ENCODE measurements at regions not wholly inside any gene's neighbourhood (a gene's known extent, or its start where the extent isn't known, plus 50 kb on each side); places are given as distances from the start of the nearest gene placed in this dataset.

GRCh38 chr9:78856144-78856543 is 559.2 kb downstream of the PSAT1 start:
- DNase-seq (no peak), ATAC-seq (no peak)
- H3K9me3 ChIP-seq (ENCODE audit: control insufficient read depth, insufficient read depth, low read length) = no peaks in the 10 kb centered on the region
- no peaks in the 10 kb centered on the region for H3K36me3 Mint-ChIP-seq
- H3K9me3 Mint-ChIP-seq = peaks cover 0 to 2% of the 10 kb centered on the region in 2 donors
- no peak overlapping the region for H3K4me3 Mint-ChIP-seq
- WGBS (ENCODE audit: insufficient coverage) = 92% methylated on average over 2 of the region's 2 CpGs
- intact Hi-C loops (cut with micrococcal nuclease) = no loop called here
- no peaks in the 10 kb centered on the region for H3K4me1 Mint-ChIP-seq
- H3K27me3 ChIP-seq (ENCODE audit: control insufficient read depth, insufficient read depth, low read length) = no peaks in the 10 kb centered on the region
- H3K4me3 ChIP-seq (ENCODE audit: low read length) = no peak overlapping the region
- H3K27ac Mint-ChIP-seq = no peak overlapping the region
- no peak overlapping the region for H3K27ac ChIP-seq (ENCODE audit: low read length)
- H3K4me1 ChIP-seq (ENCODE audit: control insufficient read depth, insufficient read depth, low read length) = no peaks in the 10 kb centered on the region
- no peaks in the 10 kb centered on the region for H3K36me3 ChIP-seq (ENCODE audit: control insufficient read depth, insufficient read depth, low read length)
- no peaks in the 10 kb centered on the region for H3K27me3 Mint-ChIP-seq (ENCODE audit: low read depth in 2 of 2)
- no peak for TF ChIP-seq CTCF (IDR thresholded peaks at IDR 0.05)

GRCh38 chr9:78856781-78857180 is 559.9 kb downstream of the PSAT1 start:
- Histone ChIP-seq H3K4me1 (ENCODE audit: control insufficient read depth, insufficient read depth, low read length) (no peaks in the 10 kb centered on the region), H3K27ac (ENCODE audit: low read length) (no peak overlapping the region), H3K4me3 (ENCODE audit: low read length) (no peak overlapping the region), H3K36me3 (ENCODE audit: control insufficient read depth, insufficient read depth, low read length) (no peaks in the 10 kb centered on the region), H3K27me3 (ENCODE audit: control insufficient read depth, insufficient read depth, low read length) (no peaks in the 10 kb centered on the region), H3K9me3 (ENCODE audit: control insufficient read depth, insufficient read depth, low read length) (no peaks in the 10 kb centered on the region)
- H3K9me3 Mint-ChIP-seq = peaks cover 0 to 2% of the 10 kb centered on the region in 2 donors
- no peak for TF ChIP-seq CTCF (IDR thresholded peaks at IDR 0.05)
- 93% methylated on average over 8 of the region's 8 CpGs for WGBS (ENCODE audit: insufficient coverage)
- H3K27ac Mint-ChIP-seq = no peak overlapping the region
- intact Hi-C loops (cut with micrococcal nuclease) = no loop called here
- H3K27me3 Mint-ChIP-seq (ENCODE audit: low read depth in 2 of 2) = no peaks in the 10 kb centered on the region
- H3K36me3 Mint-ChIP-seq = no peaks in the 10 kb centered on the region
- no peak overlapping the region for H3K4me3 Mint-ChIP-seq
- no peaks in the 10 kb centered on the region for H3K4me1 Mint-ChIP-seq
- ATAC-seq = no peak
- no peak for DNase-seq

GRCh38 chr9:78857373-78858225 is 560.7 kb downstream of the PSAT1 start:
- H3K4me1 ChIP-seq (ENCODE audit: control insufficient read depth, insufficient read depth, low read length) = no peaks in the 10 kb centered on the region
- H3K9me3 ChIP-seq (ENCODE audit: control insufficient read depth, insufficient read depth, low read length) = no peaks in the 10 kb centered on the region
- WGBS (ENCODE audit: insufficient coverage) = 90% methylated on average over 23 of the region's 23 CpGs
- H3K36me3 ChIP-seq (ENCODE audit: control insufficient read depth, insufficient read depth, low read length) = no peaks in the 10 kb centered on the region
- no peaks in the 10 kb centered on the region for H3K4me1 Mint-ChIP-seq
- no peak for TF ChIP-seq CTCF (IDR thresholded peaks at IDR 0.05)
- intact Hi-C loops (cut with micrococcal nuclease) = no loop called here
- H3K27ac Mint-ChIP-seq = no peak overlapping the region
- no peak overlapping the region for H3K4me3 Mint-ChIP-seq
- H3K27me3 ChIP-seq (ENCODE audit: control insufficient read depth, insufficient read depth, low read length) = no peaks in the 10 kb centered on the region
- H3K4me3 ChIP-seq (ENCODE audit: low read length) = no peak overlapping the region
- peaks cover 0 to 2% of the 10 kb centered on the region in 2 donors for H3K9me3 Mint-ChIP-seq
- no peak overlapping the region for H3K27ac ChIP-seq (ENCODE audit: low read length)
- no peak for DNase-seq
- H3K27me3 Mint-ChIP-seq (ENCODE audit: low read depth in 2 of 2) = no peaks in the 10 kb centered on the region
- no peaks in the 10 kb centered on the region for H3K36me3 Mint-ChIP-seq
- ATAC-seq = no peak

- DNase-seq (no peak), ATAC-seq (no peak)
- H3K9me3 ChIP-seq (ENCODE audit: control insufficient read depth, insufficient read depth, low read length) = no peaks in the 10 kb centered on the region
- H3K9me3 Mint-ChIP-seq = peaks cover 0 to 2% of the 10 kb centered on the region in 2 donors
- H3K27ac ChIP-seq (ENCODE audit: low read length) = no peak overlapping the region
- H3K27me3 ChIP-seq (ENCODE audit: control insufficient read depth, insufficient read depth, low read length) = no peaks in the 10 kb centered on the region
- no peak overlapping the region for H3K4me3 Mint-ChIP-seq
- no peaks in the 10 kb centered on the region for H3K4me1 ChIP-seq (ENCODE audit: control insufficient read depth, insufficient read depth, low read length)
- H3K36me3 Mint-ChIP-seq = no peaks in the 10 kb centered on the region
- no peaks in the 10 kb centered on the region for H3K36me3 ChIP-seq (ENCODE audit: control insufficient read depth, insufficient read depth, low read length)
- intact Hi-C loops (cut with micrococcal nuclease) = no loop called here
- H3K27ac Mint-ChIP-seq = no peak overlapping the region
- WGBS (ENCODE audit: insufficient coverage) = 75% methylated on average over 1 of the region's 1 CpG
- H3K4me3 ChIP-seq (ENCODE audit: low read length) = no peak overlapping the region
- no peaks in the 10 kb centered on the region for H3K27me3 Mint-ChIP-seq (ENCODE audit: low read depth in 2 of 2)
- TF ChIP-seq CTCF (IDR thresholded peaks at IDR 0.05) = no peak
- no peaks in the 10 kb centered on the region for H3K4me1 Mint-ChIP-seq
Observed at GRCh38 chr9:78858266-78858665, 561.3 kb downstream of the PSAT1 start.
